GM12872 (cell line): ENCODE measurements at regions not wholly inside any gene's neighbourhood (a gene's known extent, or its start where the extent isn't known, plus 50 kb on each side); places are given as distances from the start of the nearest gene placed in this dataset.
A peak's percentile ranks its signal among the peaks of the same experiment; 100 is the strongest.

Source experiments
- CTCF ChIP-seq: IDR thresholded peaks from 3 replicates; pipeline ENCODE4 v1.5.1; 2011; ENCODE audit warnings: low read depth, mild to moderate bottlenecking, low read length, moderate library complexity; ENCODE audit not compliant: insufficient read depth

GRCh38 chr1:148264374-148265276 lies 112.5 kb upstream of the NBPF11 start:
- no peak for TF ChIP-seq CTCF

DNA sequence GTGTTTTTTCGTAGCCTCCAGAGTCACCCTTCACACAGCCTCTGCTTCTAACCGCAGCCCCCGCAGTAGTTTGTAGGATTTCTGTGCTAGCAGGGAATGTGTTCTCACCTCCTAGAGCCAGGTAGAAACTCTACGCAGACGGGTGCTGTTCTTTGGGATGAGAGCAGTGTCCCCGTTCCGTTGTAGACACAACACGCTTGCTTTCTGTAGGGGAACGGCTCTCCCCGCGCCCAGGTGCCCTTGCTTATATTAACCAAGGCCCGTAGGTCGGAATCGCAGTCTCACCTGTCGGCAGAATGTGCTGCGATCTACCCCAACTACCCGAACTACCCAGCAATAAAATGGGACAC lies 111.8 kb upstream of the NBPF11 start:
- TF ChIP-seq CTCF = no peak

- no peak for TF ChIP-seq CTCF
Measured at GRCh38 chr1:148263128-148263905, 111.2 kb upstream of the NBPF11 start.

- TF ChIP-seq CTCF = peak; percentile 69
Measured at GRCh38 chr1:148254611-148255429, 102.7 kb upstream of the NBPF11 start.
